Cardiac muscle cell (in vitro differentiated cells and primary cell): ENCODE measurements at regions not wholly inside any gene's neighbourhood (a gene's known extent, or its start where the extent isn't known, plus 50 kb on each side); places are given as distances from the start of the nearest gene placed in this dataset.

Source experiments
- DNase-seq, 2 donors: peaks; one replicate each; pipeline versions ENCODE4 v3.0.0 to v3.0.0-alpha.2; 2010 to 2017; ENCODE audit warnings: low read depth in 1 of 2, low spot score in 1 of 2
- H3K27ac ChIP-seq: fragments of 200-600 bp; sonication (generic); 2 replicates; pipeline ENCODE4 v1.5.1; 2016
- H3K27me3 ChIP-seq: fragments of 200-600 bp; sonication (generic); 2 replicates; pipeline ENCODE4 v1.6.0; 2016; ENCODE audit warnings: control low read depth
- H3K36me3 ChIP-seq: fragments of 200-600 bp; sonication (generic); 2 replicates; pipeline ENCODE4 v1.5.1; 2016; ENCODE audit warnings: control low read depth
- H3K4me1 ChIP-seq: fragments of 200-600 bp; sonication (generic); 2 replicates; pipeline ENCODE4 v1.8.1; 2017; ENCODE audit warnings: low read depth, mild to moderate bottlenecking, mixed run types
- H3K4me3 ChIP-seq: fragments of 200-600 bp; sonication (generic); 2 replicates; pipeline ENCODE4 v1.5.1; 2016; ENCODE audit warnings: mild to moderate bottlenecking
- H3K9me3 ChIP-seq: fragments of 200-600 bp; sonication (generic); 2 replicates; pipeline ENCODE4 v1.5.1; 2017; ENCODE audit warnings: low read depth, mild to moderate bottlenecking, control low read depth
- CTCF ChIP-seq: IDR thresholded peaks from 2 replicates; pipeline ENCODE4 v1.5.1; 2012; ENCODE audit warnings: low read depth, mild to moderate bottlenecking, low read length

DNA sequence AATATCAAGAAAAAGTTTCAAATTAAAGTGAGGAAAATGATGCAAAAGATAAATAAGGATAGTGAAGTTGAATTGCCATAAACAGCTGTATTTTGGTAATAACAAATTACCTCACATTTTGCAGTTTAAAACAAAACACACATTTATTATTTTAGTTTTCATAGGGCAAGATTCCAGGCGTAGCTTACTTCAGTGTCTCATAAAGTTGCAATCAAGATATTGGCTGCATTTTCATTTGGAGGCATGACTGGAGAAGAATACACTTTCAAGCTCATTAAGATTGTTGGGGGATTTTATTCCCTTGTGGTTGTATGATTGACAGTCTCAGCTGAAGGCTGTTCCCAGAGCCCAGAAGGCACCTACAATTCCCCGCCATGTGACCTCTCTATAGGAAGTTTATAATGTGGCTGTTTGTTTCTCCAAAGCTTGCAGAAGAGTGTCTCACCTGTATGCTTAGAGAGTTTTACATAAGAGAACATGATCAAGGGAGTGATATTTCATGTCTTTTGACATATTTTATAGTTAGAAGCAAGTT, 151.4 kb downstream of the OTOL1 start:
- Histone ChIP-seq H3K9me3 (no peaks in the 10 kb centered on the region), H3K36me3 (no peaks in the 10 kb centered on the region), H3K27me3 (no peaks in the 10 kb centered on the region), H3K4me1 (no peaks in the 10 kb centered on the region), H3K4me3 (no peak overlapping the region), H3K27ac (no peak overlapping the region)
- no peak for DNase-seq
- no peak for TF ChIP-seq CTCF

- Histone ChIP-seq H3K9me3 (no peaks in the 10 kb centered on the region), H3K27me3 (no peaks in the 10 kb centered on the region), H3K27ac (no peak overlapping the region), H3K36me3 (no peaks in the 10 kb centered on the region), H3K4me1 (no peaks in the 10 kb centered on the region), H3K4me3 (no peak overlapping the region)
- no peak for DNase-seq
- no peak for TF ChIP-seq CTCF
Measured at GRCh38 chr3:161649900-161650484, 153.4 kb downstream of the OTOL1 start.

DNA sequence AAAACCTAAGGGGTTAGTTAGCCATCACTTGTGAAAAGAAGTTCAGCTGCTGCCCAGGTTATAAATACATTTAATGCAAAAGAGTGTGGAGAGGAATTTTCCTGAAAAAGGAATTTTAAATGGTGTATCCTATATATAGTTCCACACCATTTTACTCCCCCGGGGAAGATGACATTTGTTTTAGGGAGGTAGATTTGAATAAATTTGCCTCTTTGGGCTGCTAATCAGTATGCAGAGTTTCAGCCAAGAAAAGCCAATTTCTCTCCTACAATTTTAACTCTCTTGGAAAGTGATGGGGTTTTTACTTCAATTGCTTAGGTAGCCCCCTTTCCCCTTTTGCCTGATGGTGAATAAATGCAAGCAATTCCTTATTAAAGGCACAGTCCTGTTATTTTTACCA, 161.2 kb downstream of the OTOL1 start:
- Histone ChIP-seq H3K4me1 (no peaks in the 10 kb centered on the region), H3K4me3 (no peak overlapping the region), H3K27me3 (no peaks in the 10 kb centered on the region), H3K9me3 (no peaks in the 10 kb centered on the region), H3K36me3 (no peaks in the 10 kb centered on the region), H3K27ac (no peak overlapping the region)
- no peak for TF ChIP-seq CTCF
- no peak for DNase-seq

GRCh38 chr3:161671141-161671540, 174.5 kb downstream of the OTOL1 start:
- TF ChIP-seq CTCF = no peak
- Histone ChIP-seq H3K27ac (no peak overlapping the region), H3K4me3 (no peak overlapping the region), H3K4me1 (no peaks in the 10 kb centered on the region), H3K9me3 (no peaks in the 10 kb centered on the region), H3K36me3 (no peaks in the 10 kb centered on the region), H3K27me3 (no peaks in the 10 kb centered on the region)
- DNase-seq = no peak

GRCh38 chr3:161672478-161672877, 175.9 kb downstream of the OTOL1 start:
- no peak for TF ChIP-seq CTCF
- Histone ChIP-seq H3K27ac (no peak overlapping the region), H3K36me3 (no peaks in the 10 kb centered on the region), H3K9me3 (no peaks in the 10 kb centered on the region), H3K4me1 (no peaks in the 10 kb centered on the region), H3K4me3 (no peak overlapping the region), H3K27me3 (no peaks in the 10 kb centered on the region)
- DNase-seq = no peak

DNA sequence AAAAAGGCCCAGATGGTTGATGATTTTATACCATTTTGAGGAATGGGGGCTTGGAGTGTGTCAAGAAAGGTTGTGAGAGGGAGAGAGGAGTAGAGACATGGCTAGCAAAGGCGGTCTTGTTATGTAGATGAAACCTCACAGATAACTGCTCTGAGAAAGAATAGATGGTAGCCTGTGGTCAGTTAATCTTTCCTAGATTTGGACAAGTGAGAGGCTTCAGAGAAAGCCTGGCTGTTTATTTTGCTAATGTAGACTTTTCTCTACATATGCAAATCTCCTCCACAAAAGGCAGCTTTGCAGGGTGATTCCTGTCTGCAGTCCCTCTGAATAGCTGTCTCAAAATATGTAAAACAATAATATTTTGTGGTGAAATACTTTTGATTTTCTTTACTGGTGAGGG, 177.3 kb downstream of the OTOL1 start:
- Histone ChIP-seq H3K9me3 (no peaks in the 10 kb centered on the region), H3K4me1 (no peaks in the 10 kb centered on the region), H3K36me3 (no peaks in the 10 kb centered on the region), H3K4me3 (no peak overlapping the region), H3K27ac (no peak overlapping the region), H3K27me3 (no peaks in the 10 kb centered on the region)
- no peak for DNase-seq
- no peak for TF ChIP-seq CTCF
